Thymus (tissue), 11 donors: ENCODE measurements at regions not wholly inside any gene's neighbourhood (a gene's known extent, or its start where the extent isn't known, plus 50 kb on each side); places are given as distances from the start of the nearest gene placed in this dataset.

Experiments
- DNase-seq, 9 donors: peaks; one replicate each; pipeline ENCODE4 v3.0.0-alpha.2; 2013; ENCODE audit warnings: low spot score in 9 of 9, low read depth in 6 of 9, missing footprints in 1 of 9
- H3K27ac ChIP-seq, 2 donors: one replicate each; pipeline ENCODE4 v1.5.1; 2013; ENCODE audit warnings: control low read depth in 1 of 2, low read depth in 1 of 2, low read length in 1 of 2, mild to moderate bottlenecking in 1 of 2, moderate library complexity in 1 of 2
- H3K27me3 ChIP-seq, 2 donors: one replicate each; pipeline ENCODE4 v1.5.1; 2013; ENCODE audit warnings: low read length in 1 of 2; ENCODE audit not compliant: control insufficient read depth in 2 of 2, insufficient read depth in 1 of 2
- H3K36me3 ChIP-seq, 2 donors: one replicate each; pipeline ENCODE4 v1.5.1; 2013; ENCODE audit warnings: low read length in 1 of 2, mild to moderate bottlenecking in 1 of 2, moderate library complexity in 1 of 2; ENCODE audit not compliant: control insufficient read depth in 2 of 2, insufficient read depth in 2 of 2
- H3K4me1 ChIP-seq, 2 donors: one replicate each; pipeline ENCODE4 v1.5.1; 2013; ENCODE audit warnings: low read length in 2 of 2; ENCODE audit not compliant: control insufficient read depth in 2 of 2, insufficient read depth in 2 of 2
- H3K4me3 ChIP-seq, 2 donors: one replicate each; pipeline ENCODE4 v1.5.1; 2013; ENCODE audit warnings: low read length in 2 of 2, control low read depth in 1 of 2, mild to moderate bottlenecking in 1 of 2
- H3K9me3 ChIP-seq, 2 donors: one replicate each; pipeline ENCODE4 v1.5.1; 2013; ENCODE audit warnings: low read length in 1 of 2, mild to moderate bottlenecking in 1 of 2; ENCODE audit not compliant: control insufficient read depth in 2 of 2, insufficient read depth in 1 of 2
- WGBS: extraction: QIAGEN DNeasy Blood & Tissue Kit; methylation state at CpG from one replicate; pipeline ENCODE4 v1.1.7; 2013; 5-methylcytosine and 5-hydroxymethylcytosine counted together
- donor health status: healthy.

DNA sequence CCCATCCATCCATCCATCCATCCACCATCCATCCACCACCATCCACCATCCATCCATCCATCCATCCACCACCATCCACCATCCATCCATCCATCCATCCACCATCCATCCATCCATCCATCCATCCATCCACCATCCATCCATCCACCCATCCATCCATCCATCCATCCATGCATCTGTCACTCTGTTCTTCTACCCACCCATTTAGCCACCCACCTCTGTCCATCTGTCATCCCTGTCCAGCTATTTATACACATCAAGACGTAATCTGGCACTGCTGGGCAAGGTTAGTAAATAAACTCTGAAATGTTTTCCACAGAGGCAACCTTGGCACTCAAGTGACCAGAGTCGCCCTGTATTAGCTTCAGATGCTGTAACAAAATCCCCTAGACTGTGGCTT lies 120.9 kb downstream of the RTP5 start:
- H3K4me1 ChIP-seq: no peaks in the 10 kb centered on the region
- no peak for DNase-seq
- no peak overlapping the region for H3K4me3 ChIP-seq
- no peaks in the 10 kb centered on the region for H3K27me3 ChIP-seq
- 95% methylated on average over 2 of the region's 2 CpGs for WGBS
- H3K36me3 ChIP-seq: no peaks in the 10 kb centered on the region
- H3K9me3 ChIP-seq: peaks cover 0 to 18% of the 10 kb centered on the region in 2 donors
- no peak overlapping the region for H3K27ac ChIP-seq

DNA sequence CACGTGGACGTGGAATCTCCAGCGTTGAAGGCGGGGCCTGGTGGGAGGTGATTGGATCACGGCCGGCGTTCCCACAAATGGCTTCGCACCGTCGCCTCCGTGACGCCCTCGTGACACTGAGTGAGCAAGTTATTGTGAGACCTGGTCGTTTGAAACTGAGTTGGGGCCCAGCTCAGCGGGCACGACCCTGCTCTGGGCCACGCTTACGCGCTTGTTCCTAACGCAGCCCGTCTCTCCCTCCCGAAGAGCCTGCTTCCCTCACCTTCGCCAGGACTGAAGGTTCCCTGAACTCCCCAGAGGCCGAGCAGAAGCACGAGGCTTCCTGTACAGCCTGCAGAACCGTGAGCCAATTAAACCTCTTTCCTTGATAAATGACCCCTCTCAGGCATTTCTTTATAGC lies 121.8 kb downstream of the RTP5 start:
- whole genome bisulfite sequencing: 96% methylated on average over 26 of the region's 26 CpGs
- H3K27ac ChIP-seq: no peak overlapping the region
- peaks cover 0 to 18% of the 10 kb centered on the region in 2 donors for H3K9me3 ChIP-seq
- DNase-seq: no peak
- no peak overlapping the region for H3K4me3 ChIP-seq
- no peaks in the 10 kb centered on the region for H3K4me1 ChIP-seq
- H3K36me3 ChIP-seq: no peaks in the 10 kb centered on the region
- no peaks in the 10 kb centered on the region for H3K27me3 ChIP-seq

DNA sequence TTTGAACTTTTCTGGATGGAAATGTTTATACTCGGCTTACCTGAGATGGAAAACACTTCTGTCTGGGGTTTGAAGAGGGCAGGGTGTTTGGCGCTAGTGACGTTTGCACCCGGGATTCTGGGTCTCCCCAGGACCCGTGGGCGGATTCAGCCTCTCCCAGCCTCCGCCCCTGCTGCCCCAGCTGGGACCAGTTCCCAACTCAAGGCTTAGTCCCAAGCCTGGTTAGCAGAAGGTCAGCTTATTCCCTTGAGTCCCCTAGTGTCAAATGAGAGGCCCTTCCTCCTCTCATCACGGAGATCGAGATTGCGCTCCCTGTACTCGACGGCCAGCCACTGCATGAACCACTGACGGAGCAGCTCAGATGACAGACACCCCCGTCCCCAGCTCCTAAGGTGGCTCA lies 123.2 kb downstream of the RTP5 start:
- 97% methylated on average over 14 of the region's 14 CpGs for WGBS
- Histone ChIP-seq H3K27ac (no peak overlapping the region), H3K9me3 (peaks cover 0 to 8% of the 10 kb centered on the region in 2 donors), H3K4me3 (no peak overlapping the region), H3K36me3 (no peaks in the 10 kb centered on the region), H3K4me1 (no peaks in the 10 kb centered on the region), H3K27me3 (no peaks in the 10 kb centered on the region)
- no peak for DNase-seq

DNA sequence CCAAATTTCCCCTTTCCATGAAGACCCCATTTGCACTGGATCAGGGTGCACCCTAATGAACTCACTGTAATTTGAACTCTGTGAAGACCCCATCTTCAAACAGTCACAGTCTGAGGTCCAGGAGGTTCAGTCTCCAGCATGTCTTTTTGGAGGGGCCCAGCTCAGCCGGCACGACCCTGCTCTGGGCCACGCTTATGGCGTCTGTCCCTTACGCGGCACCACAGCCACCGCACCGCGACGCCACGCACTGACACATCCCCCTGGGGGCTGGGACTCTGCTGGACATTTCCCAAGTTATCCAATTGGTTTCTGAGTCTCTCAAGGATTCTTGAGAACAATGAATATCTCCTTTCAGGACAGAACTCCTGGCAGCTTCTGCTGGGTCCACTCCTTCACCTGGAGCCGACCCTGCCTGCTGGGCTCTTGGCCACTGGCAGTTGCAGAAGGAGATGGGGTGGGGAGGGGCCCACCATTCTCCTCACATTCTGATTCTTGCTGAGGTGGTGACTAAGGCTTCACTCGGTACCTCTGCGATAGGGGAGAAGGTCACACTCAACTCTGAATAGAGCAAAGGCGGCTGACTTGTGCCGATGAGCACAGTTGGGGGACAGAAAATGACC lies 124.0 kb downstream of the RTP5 start:
- Histone ChIP-seq H3K36me3 (no peaks in the 10 kb centered on the region), H3K4me3 (no peak overlapping the region), H3K4me1 (no peaks in the 10 kb centered on the region), H3K27ac (no peak overlapping the region), H3K27me3 (no peaks in the 10 kb centered on the region), H3K9me3 (peaks cover 0 to under 1% of the 10 kb centered on the region in 2 donors)
- DNase-seq: no peak
- 98% methylated on average over 16 of the region's 16 CpGs for WGBS

DNA sequence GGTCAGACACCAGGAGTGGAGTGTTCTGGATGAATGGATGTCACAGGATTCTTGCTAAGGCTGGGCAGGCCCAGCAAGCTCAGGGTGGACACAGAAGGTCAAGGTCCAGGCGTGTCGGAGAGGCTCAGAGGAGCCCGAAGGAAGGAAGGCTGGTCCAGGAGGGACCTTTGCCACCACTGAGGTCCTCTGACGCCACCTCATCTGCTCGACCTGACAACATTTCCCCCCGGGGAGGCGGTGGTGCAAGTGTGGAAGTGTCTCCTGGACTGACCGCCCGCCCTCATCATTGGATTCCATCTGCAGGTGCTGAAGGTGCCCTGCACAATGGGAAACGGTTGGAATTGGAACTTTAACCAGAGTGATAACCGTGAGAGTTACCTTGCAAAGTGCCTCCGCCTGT lies 124.6 kb downstream of the RTP5 start:
- 98% methylated on average over 12 of the region's 12 CpGs for WGBS
- no peaks in the 10 kb centered on the region for H3K9me3 ChIP-seq
- no peaks in the 10 kb centered on the region for H3K4me1 ChIP-seq
- H3K27me3 ChIP-seq: no peaks in the 10 kb centered on the region
- H3K36me3 ChIP-seq: no peaks in the 10 kb centered on the region
- no peak for DNase-seq
- no peak overlapping the region for H3K4me3 ChIP-seq
- no peak overlapping the region for H3K27ac ChIP-seq

- no peaks in the 10 kb centered on the region for H3K27me3 ChIP-seq
- H3K4me3 ChIP-seq: no peak overlapping the region
- DNase-seq: no peak
- no peaks in the 10 kb centered on the region for H3K4me1 ChIP-seq
- H3K27ac ChIP-seq: no peak overlapping the region
- H3K36me3 ChIP-seq: no peaks in the 10 kb centered on the region
- 88% methylated on average over 9 of the region's 9 CpGs for WGBS
- no peaks in the 10 kb centered on the region for H3K9me3 ChIP-seq
Observed at GRCh38 chr2:241994556-241995213, 125.2 kb downstream of the RTP5 start.

DNA sequence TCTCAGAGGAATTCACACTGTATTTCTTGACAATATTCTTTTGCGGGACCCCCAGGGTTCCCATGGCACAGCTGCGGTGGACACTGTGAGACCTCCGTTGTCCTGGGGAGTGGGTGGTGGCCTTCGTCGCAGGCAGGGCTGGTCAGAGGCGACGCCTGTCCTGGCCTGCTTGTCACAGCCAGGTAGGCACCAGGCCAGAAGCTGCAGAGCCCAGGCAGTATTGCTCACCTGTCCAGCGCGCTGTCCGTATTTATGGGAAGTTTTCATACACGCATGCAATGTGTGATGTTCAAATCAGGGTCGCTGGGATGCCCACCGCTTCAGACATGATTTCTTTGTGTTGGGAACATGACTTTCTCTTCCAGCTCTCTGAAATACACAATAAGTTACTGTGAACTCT lies 126.6 kb downstream of the RTP5 start:
- Histone ChIP-seq H3K27ac (no peak overlapping the region), H3K4me3 (no peak overlapping the region), H3K36me3 (no peaks in the 10 kb centered on the region), H3K27me3 (no peaks in the 10 kb centered on the region), H3K4me1 (no peaks in the 10 kb centered on the region), H3K9me3 (no peaks in the 10 kb centered on the region)
- DNase-seq: no peak
- over 99% methylated on average over 13 of the region's 13 CpGs for WGBS

DNA sequence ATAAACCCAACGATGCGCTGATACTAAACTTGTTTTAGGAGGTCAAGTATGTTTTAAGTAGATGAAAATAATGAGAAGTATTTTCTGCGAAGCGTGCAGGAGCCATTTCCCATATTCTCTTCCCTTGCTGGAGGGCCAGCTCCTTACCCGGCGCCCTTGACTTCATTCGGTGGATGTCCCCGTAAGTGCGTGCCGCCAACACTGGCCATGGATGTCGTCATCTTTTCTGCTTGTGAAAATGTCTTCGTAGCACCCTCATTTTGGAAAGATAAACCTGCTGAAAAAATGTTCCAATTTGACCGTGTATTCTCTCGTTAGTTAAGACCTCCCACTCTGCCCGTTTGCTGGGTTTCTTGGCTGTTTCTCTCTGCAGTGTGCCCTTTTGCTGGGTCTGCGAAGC lies 127.5 kb downstream of the RTP5 start:
- no peak for DNase-seq
- Histone ChIP-seq H3K36me3 (no peaks in the 10 kb centered on the region), H3K9me3 (no peaks in the 10 kb centered on the region), H3K4me1 (no peaks in the 10 kb centered on the region), H3K4me3 (no peak overlapping the region), H3K27ac (no peak overlapping the region), H3K27me3 (no peaks in the 10 kb centered on the region)
- WGBS: 97% methylated on average over 16 of the region's 16 CpGs

DNA sequence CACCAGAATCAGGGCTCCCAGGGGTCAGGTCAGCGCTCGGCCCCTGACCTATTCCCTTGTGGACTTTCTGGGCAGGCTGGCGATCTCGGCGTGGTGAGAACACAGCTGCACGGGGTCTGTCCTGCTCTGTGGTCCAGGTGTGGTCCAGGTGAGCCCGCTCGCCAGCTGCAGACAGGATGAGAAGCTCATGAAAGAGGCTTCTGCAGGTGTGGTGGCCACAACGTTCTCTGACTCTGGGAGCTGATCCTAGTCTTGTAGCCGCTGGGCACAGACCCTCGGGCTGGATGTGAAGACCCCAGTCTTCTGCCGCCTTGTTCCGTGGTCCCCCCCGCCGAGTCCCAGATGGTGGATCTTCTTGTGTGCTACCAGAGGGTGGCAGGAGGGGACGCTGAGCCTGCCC lies 129.7 kb downstream of the RTP5 start:
- H3K27ac ChIP-seq: no peak overlapping the region
- no peak overlapping the region for H3K4me3 ChIP-seq
- no peaks in the 10 kb centered on the region for H3K4me1 ChIP-seq
- H3K36me3 ChIP-seq: no peaks in the 10 kb centered on the region
- WGBS: 90% methylated on average over 16 of the region's 16 CpGs
- no peaks in the 10 kb centered on the region for H3K9me3 ChIP-seq
- DNase-seq: no peak
- H3K27me3 ChIP-seq: no peaks in the 10 kb centered on the region
